GM21786 (cell line): ENCODE measurements at regions not wholly inside any gene's neighbourhood (a gene's known extent, or its start where the extent isn't known, plus 50 kb on each side); places are given as distances from the start of the nearest gene placed in this dataset.
"Not testable (repeated sequence)": the region's sequence is repeated elsewhere in the genome, so short reads cannot be mapped to it uniquely, and the experiment has no call there.

Experiments used
- ATAC-seq: cut with Tn5 transposase; IDR thresholded peaks from one replicate; pipeline ENCODE4 v1.9.1; 2021; ENCODE audit not compliant: unreplicated experiment

- ATAC-seq: no peak
Observed at GRCh38 chr14:21802441-21802840, 128.8 kb upstream of the OR4E1 start.

- no peak for ATAC-seq
Observed at GRCh38 chr14:21796916-21797315, 123.3 kb upstream of the OR4E1 start.

DNA sequence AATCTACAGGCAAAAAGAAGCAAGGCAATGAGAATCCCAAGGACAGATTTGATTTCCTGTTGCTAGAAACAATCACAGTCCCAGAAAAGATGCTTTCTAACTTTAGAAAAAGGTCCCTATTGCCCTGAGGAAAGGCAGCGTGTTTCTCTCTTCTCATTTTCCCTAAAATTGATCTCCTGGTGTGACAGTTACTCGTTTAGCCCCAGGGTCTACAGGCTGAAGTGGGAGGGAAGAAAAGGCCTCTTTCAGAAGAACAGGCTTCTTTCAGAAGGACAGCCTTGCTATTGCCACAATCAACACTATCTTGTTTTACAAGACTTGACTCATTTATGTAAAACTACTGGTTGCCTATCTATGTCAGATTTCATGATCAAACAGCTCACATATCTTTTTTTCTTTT is 121.8 kb upstream of the OR4E1 start:
- ATAC-seq: no peak

GRCh38 chr14:21791749-21792148 is 118.1 kb upstream of the OR4E1 start:
- ATAC-seq: no peak

- not testable (repeated sequence) for ATAC-seq
Observed at GRCh38 chr14:21788687-21789086, 115.1 kb upstream of the OR4E1 start.

GRCh38 chr14:21787242-21787641 is 113.6 kb upstream of the OR4E1 start:
- not testable (repeated sequence) for ATAC-seq

- ATAC-seq: no peak
Observed at GRCh38 chr14:21781543-21781942, 107.9 kb upstream of the OR4E1 start.

DNA sequence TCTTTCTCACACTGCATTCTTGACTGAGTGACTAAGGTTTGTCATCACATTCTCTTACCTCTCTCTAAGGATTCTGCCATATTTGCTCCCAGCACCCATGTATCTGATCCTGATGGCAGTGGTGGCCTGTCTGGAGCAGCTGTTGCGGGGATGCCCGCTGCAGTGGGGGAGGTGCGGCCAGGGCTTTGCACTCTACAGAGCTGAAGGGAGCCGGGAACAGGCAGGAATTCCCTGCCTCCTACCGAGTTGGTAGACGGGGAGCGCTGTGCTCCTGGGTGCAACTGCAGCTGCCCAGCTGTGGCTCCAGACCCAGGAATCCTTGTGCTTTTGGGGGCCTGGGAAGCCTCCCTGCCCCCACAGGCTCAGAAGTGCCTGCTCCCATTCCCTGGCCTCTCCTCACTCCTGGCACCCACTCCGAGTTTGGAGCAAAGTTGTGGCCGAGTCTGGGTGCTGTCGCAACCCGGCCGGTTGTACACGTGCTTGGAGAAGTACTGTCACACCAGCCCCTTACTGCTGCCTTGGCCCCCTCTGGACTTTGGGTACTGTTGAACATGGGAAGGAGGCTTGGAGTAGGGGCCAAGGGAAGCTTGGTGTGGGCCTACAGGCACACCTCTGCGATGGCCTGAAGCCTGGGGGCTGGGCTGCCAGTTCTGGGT is 106.9 kb upstream of the OR4E1 start:
- ATAC-seq: no peak

GRCh38 chr14:21771671-21772070 is 98.1 kb upstream of the OR4E1 start:
- no peak for ATAC-seq

DNA sequence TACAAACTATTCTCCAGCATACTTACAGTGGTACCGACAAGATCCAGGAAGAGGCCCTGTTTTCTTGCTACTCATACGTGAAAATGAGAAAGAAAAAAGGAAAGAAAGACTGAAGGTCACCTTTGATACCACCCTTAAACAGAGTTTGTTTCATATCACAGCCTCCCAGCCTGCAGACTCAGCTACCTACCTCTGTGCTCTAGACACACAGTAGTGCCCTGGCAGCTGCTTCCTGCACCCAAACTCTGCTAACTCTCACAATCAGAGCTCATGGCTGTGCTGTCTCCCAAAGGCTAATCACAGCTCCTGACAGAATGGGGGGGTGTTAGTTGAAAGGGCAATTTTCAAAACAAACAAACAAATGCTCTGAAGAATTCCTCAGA is 95.2 kb upstream of the OR4E1 start:
- ATAC-seq: no peak

GRCh38 chr14:21768116-21768874 is 94.7 kb upstream of the OR4E1 start:
- ATAC-seq: no peak

DNA sequence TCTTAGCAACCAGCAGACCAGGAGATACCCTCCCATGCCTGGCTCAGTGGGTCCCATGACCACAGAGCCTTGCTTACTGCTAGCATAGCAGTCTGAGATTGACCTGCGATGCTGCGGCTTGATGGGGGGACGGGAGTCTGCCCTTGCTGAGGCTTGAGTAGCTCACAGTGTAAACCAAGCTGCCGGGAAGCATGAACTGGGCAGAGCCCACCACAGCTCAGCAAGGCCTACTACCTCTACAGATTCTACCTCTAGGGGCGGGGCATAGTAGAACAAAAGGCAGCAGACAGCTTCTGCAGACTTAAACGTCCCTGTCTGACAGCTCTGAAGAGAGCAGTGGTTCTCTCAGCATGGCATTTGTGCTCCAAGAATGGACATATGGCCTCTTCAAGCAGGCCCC is 86.7 kb upstream of the OR4E1 start:
- not testable (repeated sequence) for ATAC-seq

DNA sequence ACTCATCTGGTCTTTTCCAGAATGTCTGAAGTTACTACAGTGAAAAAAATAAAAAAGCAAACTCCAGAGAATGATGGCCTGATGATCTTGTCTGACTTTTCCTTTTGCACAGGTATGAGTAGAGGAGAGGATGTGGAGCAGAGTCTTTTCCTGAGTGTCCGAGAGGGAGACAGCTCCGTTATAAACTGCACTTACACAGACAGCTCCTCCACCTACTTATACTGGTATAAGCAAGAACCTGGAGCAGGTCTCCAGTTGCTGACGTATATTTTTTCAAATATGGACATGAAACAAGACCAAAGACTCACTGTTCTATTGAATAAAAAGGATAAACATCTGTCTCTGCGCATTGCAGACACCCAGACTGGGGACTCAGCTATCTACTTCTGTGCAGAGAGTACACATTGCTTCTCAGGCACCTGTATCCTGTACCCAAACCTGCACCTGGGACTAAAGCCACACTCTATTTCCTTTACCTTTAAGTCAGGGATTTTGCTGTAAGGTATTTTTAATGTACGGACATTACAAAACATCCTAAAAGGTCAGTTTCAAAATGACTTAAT is 75.8 kb upstream of the OR4E1 start:
- ATAC-seq: no peak

- no peak for ATAC-seq
Observed at GRCh38 chr14:21748869-21749303, 75.3 kb upstream of the OR4E1 start.

DNA sequence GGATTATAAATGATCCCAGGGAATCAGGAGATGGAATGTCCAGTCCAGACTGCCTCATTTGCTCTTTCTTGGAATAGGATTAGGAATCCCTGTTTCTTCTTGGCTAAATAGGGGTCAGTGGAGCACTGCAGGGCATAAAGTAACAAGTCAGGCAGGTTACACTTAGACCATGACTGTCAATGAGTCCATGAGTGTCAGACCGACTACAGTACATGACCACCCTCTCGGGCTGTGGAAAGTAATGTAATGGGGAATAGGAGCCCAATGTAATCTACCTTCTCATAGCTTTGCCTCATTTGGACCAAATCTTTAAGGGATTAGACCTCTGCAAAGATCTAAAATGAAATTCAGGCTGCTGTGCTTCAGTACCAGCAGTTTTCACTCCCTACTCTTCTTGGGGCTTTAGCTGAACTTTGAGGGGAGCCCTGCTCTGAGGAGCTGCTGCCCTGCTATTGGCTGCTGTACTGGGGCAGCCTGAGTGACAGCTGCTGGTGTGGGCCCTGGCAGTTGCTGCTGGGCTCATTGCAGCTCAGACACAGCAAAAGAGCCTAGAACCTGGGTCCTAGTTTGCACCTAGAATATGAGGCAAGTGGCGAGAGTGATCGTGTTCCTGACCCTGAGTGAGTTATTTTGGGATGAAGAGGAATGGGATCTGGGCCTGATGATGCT is 62.2 kb upstream of the OR4E1 start:
- no peak for ATAC-seq

DNA sequence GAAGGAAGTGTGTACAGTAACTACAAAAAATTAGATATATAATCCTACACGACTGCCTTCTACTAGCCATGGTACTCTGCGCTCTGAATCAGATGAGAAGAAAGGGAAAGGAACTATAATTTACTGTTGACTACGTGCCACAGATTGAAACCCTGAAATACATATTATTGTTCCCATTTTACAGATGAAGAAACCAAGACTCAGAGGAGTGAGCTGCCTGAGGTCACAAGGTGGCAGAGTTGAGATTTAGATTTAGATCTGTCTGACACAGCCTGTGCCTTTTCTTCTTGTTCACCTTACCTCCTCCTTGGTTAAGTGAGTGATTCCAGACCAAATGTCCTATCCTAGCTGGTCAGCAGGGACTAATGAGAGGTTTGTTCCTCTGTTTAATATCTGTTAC is 61.6 kb upstream of the OR4E1 start:
- no peak for ATAC-seq

DNA sequence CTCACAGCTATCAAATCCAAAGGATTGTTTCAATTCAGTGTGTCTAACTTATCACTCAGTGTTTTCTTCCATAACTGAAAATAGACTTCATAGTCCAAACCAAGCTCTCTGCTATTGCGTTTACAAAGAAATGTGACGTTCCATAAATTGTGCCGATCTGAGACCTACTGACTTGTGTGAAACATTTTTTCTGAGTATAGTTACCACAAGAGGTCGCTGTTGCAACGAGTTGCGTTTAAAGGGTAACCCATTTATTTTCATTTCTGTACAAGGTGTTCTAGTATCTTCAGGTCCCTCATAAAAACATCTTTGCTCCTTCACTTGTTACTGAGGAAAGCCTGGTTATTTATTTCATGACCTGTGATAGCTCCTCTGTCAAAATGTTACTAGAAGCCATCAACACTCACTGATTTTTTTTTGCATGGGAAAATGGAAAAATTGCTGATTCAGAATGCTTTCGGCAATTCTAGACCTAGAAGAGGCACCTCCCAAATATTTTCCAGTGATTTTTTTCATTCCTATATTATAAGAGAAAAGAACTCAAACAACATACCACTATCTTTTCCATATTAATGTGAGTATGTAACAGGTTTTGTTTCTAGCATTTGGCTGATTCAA is 60.9 kb upstream of the OR4E1 start:
- ATAC-seq: no peak

GRCh38 chr14:21729703-21730233 is 56.1 kb upstream of the OR4E1 start:
- ATAC-seq: no peak

DNA sequence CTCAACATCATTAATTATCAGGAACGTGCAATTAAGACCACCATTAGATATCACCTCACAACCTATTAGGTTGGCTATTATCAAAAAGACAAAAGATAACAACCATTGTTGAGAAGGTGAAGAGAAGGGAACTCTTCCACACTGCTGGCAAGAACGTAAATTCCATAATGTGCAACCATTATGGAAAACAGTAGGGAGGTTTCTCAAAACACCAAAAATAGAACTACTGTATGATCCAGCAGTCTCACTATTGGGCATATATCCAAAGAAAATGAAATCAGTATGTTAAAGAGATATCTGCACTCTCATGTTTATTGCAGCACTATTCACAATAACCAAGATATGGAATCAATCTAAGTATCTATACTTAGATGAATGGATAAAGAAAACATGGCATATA is 51.6 kb upstream of the OR4E1 start:
- ATAC-seq: no peak

GRCh38 chr14:21724090-21724973 is 50.7 kb upstream of the OR4E1 start:
- ATAC-seq: no peak
